ENCODE measurements at regions not wholly inside any gene's neighbourhood (a gene's known extent, or its start where the extent isn't known, plus 50 kb on each side); places are given as distances from the start of the nearest gene placed in this dataset.

GRCh38 chr2:2899826-2900225 is 477.8 kb downstream of the EIPR1 start:
- H2AFZ ChIP-seq (ENCODE audit: low read depth, low read length) = no peak overlapping the region
- no peak overlapping the region for H2BK15ac ChIP-seq (ENCODE audit: low read depth, poor library complexity, severe bottlenecking)
- 40% methylated on average over 4 of the region's 4 CpGs for WGBS
- no peak overlapping the region for H3K14ac ChIP-seq (ENCODE audit: low read length in 2 of 2)
- H2AK5ac ChIP-seq (ENCODE audit: low read length, severe bottlenecking) = no peak overlapping the region
- H2BK5ac ChIP-seq (ENCODE audit: low read depth, low read length, poor library complexity, severe bottlenecking) = no peak overlapping the region
- H3K4me1 ChIP-seq (ENCODE audit: control insufficient read depth, insufficient read depth, low read depth, low read length) = no peaks in the 10 kb centered on the region
- no peaks in the 10 kb centered on the region for H3K79me1 ChIP-seq (replicated peaks; ENCODE audit: low read length, poor library complexity, severe bottlenecking)
- no peak overlapping the region for H3K4me2 ChIP-seq (ENCODE audit: low read length, poor library complexity, severe bottlenecking)
- no peaks in the 10 kb centered on the region for H3K36me3 ChIP-seq (ENCODE audit: control insufficient read depth in 1 of 2, insufficient read depth in 2 of 2, low read depth in 1 of 2, low read length in 2 of 2)
- H3K23ac ChIP-seq (ENCODE audit: low read length in 2 of 2) = no peak overlapping the region
- peaks cover 0 to 4% of the 10 kb centered on the region in 2 experiments for H3K27me3 ChIP-seq (ENCODE audit: control insufficient read depth in 1 of 2, insufficient read depth in 1 of 2, low read length in 2 of 2)
- no peak overlapping the region for H4K8ac ChIP-seq (ENCODE audit: low read length)
- no peak overlapping the region for H2BK120ac ChIP-seq (ENCODE audit: low read depth, low read length)
- no peak overlapping the region for H3K4ac ChIP-seq (ENCODE audit: low read depth in 1 of 2, low read length in 2 of 2)
- H3K27ac ChIP-seq (ENCODE audit: low read length, poor library complexity, severe bottlenecking) = no peak overlapping the region
- no peak overlapping the region for H4K91ac ChIP-seq (ENCODE audit: low read length)
- H3K9me3 ChIP-seq (ENCODE audit: control insufficient read depth, low read length) = no peaks in the 10 kb centered on the region
- no peak overlapping the region for H2BK12ac ChIP-seq (ENCODE audit: low read length in 2 of 2)
- no peak for DNase-seq
- H3K4me3 ChIP-seq (ENCODE audit: insufficient read depth in 1 of 2, low read depth in 1 of 2, low read length in 2 of 2) = no peak overlapping the region
- H3K9ac ChIP-seq (ENCODE audit: low read length) = no peak overlapping the region
- H3K18ac ChIP-seq (ENCODE audit: low read depth in 1 of 2, low read length in 2 of 2) = no peak overlapping the region

DNA sequence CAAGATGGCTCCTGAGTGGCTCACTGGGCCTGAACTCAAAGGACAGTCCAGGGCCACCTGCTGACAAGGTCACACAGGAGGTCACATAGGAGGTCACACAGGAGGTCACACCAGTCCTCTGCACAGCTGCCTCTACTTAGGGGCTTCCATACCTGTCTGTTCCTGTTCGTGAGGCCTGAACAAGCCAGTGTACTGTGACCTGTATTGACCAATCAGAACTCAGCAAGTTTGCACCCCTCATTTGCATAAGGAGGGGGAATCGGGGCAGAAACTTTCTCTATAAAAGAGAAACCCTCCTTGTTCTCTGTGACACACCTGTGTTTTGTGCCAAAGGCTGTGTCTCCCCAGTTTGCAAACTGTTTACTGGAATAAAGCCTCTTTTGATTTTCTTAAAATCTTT is 478.9 kb downstream of the EIPR1 start:
- Histone ChIP-seq H2AFZ (ENCODE audit: low read depth, low read length) (no peak overlapping the region), H3K27ac (ENCODE audit: low read length, poor library complexity, severe bottlenecking) (no peak overlapping the region), H3K14ac (ENCODE audit: low read length in 2 of 2) (no peak overlapping the region), H3K9ac (ENCODE audit: low read length) (no peak overlapping the region), H3K4me3 (ENCODE audit: insufficient read depth in 1 of 2, low read depth in 1 of 2, low read length in 2 of 2) (no peak overlapping the region), H3K79me1 (replicated peaks; ENCODE audit: low read length, poor library complexity, severe bottlenecking) (no peaks in the 10 kb centered on the region), H3K36me3 (ENCODE audit: control insufficient read depth in 1 of 2, insufficient read depth in 2 of 2, low read depth in 1 of 2, low read length in 2 of 2) (no peaks in the 10 kb centered on the region), H3K4ac (ENCODE audit: low read depth in 1 of 2, low read length in 2 of 2) (no peak overlapping the region), H3K4me1 (ENCODE audit: control insufficient read depth, insufficient read depth, low read depth, low read length) (no peaks in the 10 kb centered on the region), H3K4me2 (ENCODE audit: low read length, poor library complexity, severe bottlenecking) (no peak overlapping the region), H3K9me3 (ENCODE audit: control insufficient read depth, low read length) (no peaks in the 10 kb centered on the region), H3K27me3 (ENCODE audit: control insufficient read depth in 1 of 2, insufficient read depth in 1 of 2, low read length in 2 of 2) (peaks cover 0 to 4% of the 10 kb centered on the region in 2 experiments), H3K23ac (ENCODE audit: low read length in 2 of 2) (no peak overlapping the region), H2BK5ac (ENCODE audit: low read depth, low read length, poor library complexity, severe bottlenecking) (no peak overlapping the region), H4K91ac (ENCODE audit: low read length) (no peak overlapping the region), H4K8ac (ENCODE audit: low read length) (no peak overlapping the region), H2AK5ac (ENCODE audit: low read length, severe bottlenecking) (no peak overlapping the region), H2BK12ac (ENCODE audit: low read length in 2 of 2) (no peak overlapping the region), H2BK15ac (ENCODE audit: low read depth, poor library complexity, severe bottlenecking) (no peak overlapping the region), H2BK120ac (ENCODE audit: low read depth, low read length) (peak overlapping the region; percentile 49), H3K18ac (ENCODE audit: low read depth in 1 of 2, low read length in 2 of 2) (no peak overlapping the region)
- no peak for DNase-seq
- WGBS = 59% methylated on average over 2 of the region's 2 CpGs

DNA sequence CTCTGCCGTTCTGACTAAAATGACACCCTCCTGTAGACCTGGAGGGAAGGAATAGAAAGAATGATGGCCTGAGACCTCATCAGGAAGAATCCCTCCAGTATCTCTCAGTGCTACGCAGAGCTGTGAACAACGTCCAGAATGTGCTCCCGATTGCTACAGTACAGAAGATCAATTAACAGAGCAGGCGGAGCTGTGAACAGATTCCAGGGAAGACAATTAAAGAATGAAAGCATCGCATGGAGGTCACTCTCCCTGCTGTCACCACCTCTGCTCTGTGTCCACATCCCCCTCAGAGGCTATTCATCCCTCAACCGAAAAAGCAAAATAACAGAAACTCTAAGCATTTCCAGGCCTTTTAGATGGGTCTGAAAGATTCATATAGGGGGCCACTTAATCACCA is 481.0 kb downstream of the EIPR1 start:
- Histone ChIP-seq H3K18ac (ENCODE audit: low read depth in 1 of 2, low read length in 2 of 2) (no peak overlapping the region), H3K4ac (ENCODE audit: low read depth in 1 of 2, low read length in 2 of 2) (no peak overlapping the region), H3K23ac (ENCODE audit: low read length in 2 of 2) (no peak overlapping the region), H2AFZ (ENCODE audit: low read depth, low read length) (no peak overlapping the region), H3K4me3 (ENCODE audit: insufficient read depth in 1 of 2, low read depth in 1 of 2, low read length in 2 of 2) (no peak overlapping the region), H3K27me3 (ENCODE audit: control insufficient read depth in 1 of 2, insufficient read depth in 1 of 2, low read length in 2 of 2) (no peaks in the 10 kb centered on the region), H3K9me3 (ENCODE audit: control insufficient read depth, low read length) (no peaks in the 10 kb centered on the region), H2BK5ac (ENCODE audit: low read depth, low read length, poor library complexity, severe bottlenecking) (no peak overlapping the region), H3K9ac (ENCODE audit: low read length) (no peak overlapping the region), H3K4me2 (ENCODE audit: low read length, poor library complexity, severe bottlenecking) (no peak overlapping the region), H3K79me1 (replicated peaks; ENCODE audit: low read length, poor library complexity, severe bottlenecking) (no peaks in the 10 kb centered on the region), H4K91ac (ENCODE audit: low read length) (no peak overlapping the region), H2BK120ac (ENCODE audit: low read depth, low read length) (no peak overlapping the region), H2BK15ac (ENCODE audit: low read depth, poor library complexity, severe bottlenecking) (no peak overlapping the region), H3K27ac (ENCODE audit: low read length, poor library complexity, severe bottlenecking) (no peak overlapping the region), H4K8ac (ENCODE audit: low read length) (no peak overlapping the region), H3K36me3 (ENCODE audit: control insufficient read depth in 1 of 2, insufficient read depth in 2 of 2, low read depth in 1 of 2, low read length in 2 of 2) (no peaks in the 10 kb centered on the region), H3K14ac (ENCODE audit: low read length in 2 of 2) (no peak overlapping the region), H2AK5ac (ENCODE audit: low read length, severe bottlenecking) (no peak overlapping the region), H3K4me1 (ENCODE audit: control insufficient read depth, insufficient read depth, low read depth, low read length) (no peaks in the 10 kb centered on the region), H2BK12ac (ENCODE audit: low read length in 2 of 2) (no peak overlapping the region)
- no peak for DNase-seq
- WGBS = 84% methylated on average over 6 of the region's 7 CpGs

DNA sequence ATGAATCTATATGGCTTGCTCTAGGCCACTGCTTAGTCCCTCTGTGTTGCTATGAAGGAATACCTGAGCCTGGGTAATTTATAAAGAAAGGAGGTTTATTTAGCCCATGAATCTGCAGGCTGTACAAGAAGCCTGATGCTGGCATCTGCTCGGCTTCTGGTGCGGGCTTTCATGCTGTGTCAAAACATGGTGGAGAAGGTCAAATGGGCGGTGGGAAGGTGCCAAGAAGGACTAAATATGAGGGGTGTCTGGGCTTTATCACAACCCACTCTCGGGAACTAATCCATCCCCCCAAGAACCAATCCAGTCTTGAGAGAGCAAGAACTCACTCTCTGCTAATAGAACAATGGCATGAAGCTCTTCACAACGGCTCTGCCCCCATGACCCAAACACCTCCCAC is 481.6 kb downstream of the EIPR1 start:
- Histone ChIP-seq H2AK5ac (ENCODE audit: low read length, severe bottlenecking) (no peak overlapping the region), H4K8ac (ENCODE audit: low read length) (no peak overlapping the region), H3K4ac (ENCODE audit: low read depth in 1 of 2, low read length in 2 of 2) (no peak overlapping the region), H3K9ac (ENCODE audit: low read length) (no peak overlapping the region), H2BK5ac (ENCODE audit: low read depth, low read length, poor library complexity, severe bottlenecking) (no peak overlapping the region), H3K79me1 (replicated peaks; ENCODE audit: low read length, poor library complexity, severe bottlenecking) (no peaks in the 10 kb centered on the region), H3K4me1 (ENCODE audit: control insufficient read depth, insufficient read depth, low read depth, low read length) (no peaks in the 10 kb centered on the region), H3K27me3 (ENCODE audit: control insufficient read depth in 1 of 2, insufficient read depth in 1 of 2, low read length in 2 of 2) (no peaks in the 10 kb centered on the region), H3K4me2 (ENCODE audit: low read length, poor library complexity, severe bottlenecking) (no peak overlapping the region), H3K27ac (ENCODE audit: low read length, poor library complexity, severe bottlenecking) (no peak overlapping the region), H2AFZ (ENCODE audit: low read depth, low read length) (no peak overlapping the region), H3K36me3 (ENCODE audit: control insufficient read depth in 1 of 2, insufficient read depth in 2 of 2, low read depth in 1 of 2, low read length in 2 of 2) (no peaks in the 10 kb centered on the region), H3K14ac (ENCODE audit: low read length in 2 of 2) (no peak overlapping the region), H3K18ac (ENCODE audit: low read depth in 1 of 2, low read length in 2 of 2) (no peak overlapping the region), H3K4me3 (ENCODE audit: insufficient read depth in 1 of 2, low read depth in 1 of 2, low read length in 2 of 2) (no peak overlapping the region), H2BK12ac (ENCODE audit: low read length in 2 of 2) (no peak overlapping the region), H3K23ac (ENCODE audit: low read length in 2 of 2) (no peak overlapping the region), H2BK120ac (ENCODE audit: low read depth, low read length) (no peak overlapping the region), H3K9me3 (ENCODE audit: control insufficient read depth, low read length) (no peaks in the 10 kb centered on the region), H4K91ac (ENCODE audit: low read length) (no peak overlapping the region), H2BK15ac (ENCODE audit: low read depth, poor library complexity, severe bottlenecking) (no peak overlapping the region)
- WGBS = 84% methylated on average over 5 of the region's 5 CpGs
- DNase-seq = no peak

All from mesenchymal stem cell (in vitro differentiated cells and primary cell).